Right lobe of liver (tissue), 6 donors: ENCODE measurements at regions not wholly inside any gene's neighbourhood (a gene's known extent, or its start where the extent isn't known, plus 50 kb on each side); places are given as distances from the start of the nearest gene placed in this dataset.
A peak's percentile ranks its signal among the peaks of the same experiment; 100 is the strongest.

Experiments
- ATAC-seq, 4 donors: fragments of 200-7000 bp; cut with Tn5 transposase; one replicate each; pipeline ENCODE4 v1.9.1; 2020; ENCODE audit warnings: mild to moderate bottlenecking in 4 of 4, moderate library complexity in 4 of 4
- DNase-seq, 3 donors: peaks; one replicate each; pipeline ENCODE4 v3.0.0-alpha.2; 2020
- H3K27ac ChIP-seq, 3 donors: fragments of 200-600 bp; one replicate each; pipeline ENCODE4 v1.8.0; 2022
- H3K27me3 ChIP-seq, 2 donors: fragments of 200-600 bp; one replicate each; pipeline ENCODE4 v1.8.0; 2022
- H3K36me3 ChIP-seq, 4 donors: fragments of 200-600 bp; sonication (generic) in 1 of 4; one replicate each; pipeline versions ENCODE4 v1.5.1 to v1.8.0; 2017 to 2022; ENCODE audit warnings: control low read depth in 1 of 4
- H3K4me1 ChIP-seq, 4 donors: fragments of 200-600 bp; sonication (generic) in 1 of 4; one replicate each; pipeline versions ENCODE4 v1.5.1 to v1.8.0; 2017 to 2022; ENCODE audit warnings: control low read depth in 1 of 4
- H3K4me3 ChIP-seq, 3 donors: fragments of 200-600 bp; one replicate each; pipeline ENCODE4 v1.8.0; 2022
- H3K9me3 ChIP-seq, 4 donors: fragments of 200-600 bp; sonication (generic) in 1 of 4; one replicate each; pipeline versions ENCODE4 v1.5.1 to v1.8.0; 2017 to 2022; ENCODE audit warnings: control low read depth in 1 of 4
- CTCF ChIP-seq, 4 donors: fragments of 200-600 bp in 3 of 4; fragments of 450-650 bp in 1 of 4; IDR thresholded peaks; one replicate each; pipeline versions ENCODE4 v1.5.1 to v1.8.0; 2016 to 2022; ENCODE audit warnings: antibody characterized with exemption in 4 of 4, mild to moderate bottlenecking in 2 of 4
- POLR2A ChIP-seq: fragments of 450-650 bp; IDR thresholded peaks from one replicate; pipeline ENCODE4 v1.6.1; 2017; ENCODE audit warnings: antibody characterized with exemption, mild to moderate bottlenecking
- WGBS: methylation state at CpG from one replicate; pipeline ENCODE4 v1.1.6; 2018; ENCODE audit warnings: low coverage, low lambda C conversion rate; ENCODE audit not compliant: insufficient coverage; ENCODE audit errors: missing lambda C conversion rate; 5-methylcytosine and 5-hydroxymethylcytosine counted together
- intact Hi-C, 2 donors: fragments of 100-400 bp; cut with DNase I; formaldehyde crosslinking; loops; one replicate each; pipeline versions ENCODE4 v1.11.2 to v1.14.1; 2022
- donor health status: DM: no; HTN: yes; CAD: no.
- donor health status: DM: no; HTN: no; CAD: no.
- donor health status: DM: no; HTN: no; CAD: no.
- donor health status: DM: no; HTN: yes; CAD: no.
- donor health status: DM: no; HTN: yes; CAD: no.

GRCh38 chr5:96288845-96289185 lies 144.2 kb downstream of the PCSK1 start:
- 20% methylated on average over 1 of the region's 1 CpG for WGBS
- H3K4me3 ChIP-seq, result no peak overlapping the region
- TF ChIP-seq CTCF (IDR thresholded peaks at IDR 0.05) (no peak), POLR2A (no peak)
- no peak for DNase-seq
- H3K4me1 ChIP-seq, result peaks cover 0 to 24% (median 3%) of the 10 kb centered on the region in 4 donors
- H3K9me3 ChIP-seq, result no peaks in the 10 kb centered on the region
- peak overlapping the region in 2 of 3 donors; percentile 45 to 56 for H3K27ac ChIP-seq
- intact Hi-C loops, result no loop called here
- no peaks in the 10 kb centered on the region for H3K36me3 ChIP-seq
- H3K27me3 ChIP-seq, result no peaks in the 10 kb centered on the region
- ATAC-seq, result peak in 2 of 4 donors; percentile 7 to 9

- ATAC-seq, result peak in 3 of 4 donors; percentile 14 to 24 (median 22)
- intact Hi-C loops, result no loop called here
- H3K9me3 ChIP-seq, result no peaks in the 10 kb centered on the region
- DNase-seq, result no peak
- H3K27ac ChIP-seq, result peak overlapping the region; percentile 32 to 56 (median 45)
- WGBS, result 16% methylated on average over 3 of the region's 3 CpGs
- H3K4me1 ChIP-seq, result peaks cover 0 to 20% (median under 1%) of the 10 kb centered on the region in 4 donors
- no peaks in the 10 kb centered on the region for H3K36me3 ChIP-seq
- no peaks in the 10 kb centered on the region for H3K27me3 ChIP-seq
- no peak overlapping the region for H3K4me3 ChIP-seq
- TF ChIP-seq POLR2A (no peak), CTCF (IDR thresholded peaks at IDR 0.05) (no peak)
These were observed 144.7 kb downstream of the PCSK1 start for GRCh38 chr5:96288166-96288844.

- no peak for TF ChIP-seq CTCF (IDR thresholded peaks at IDR 0.05)
- no peak for TF ChIP-seq POLR2A
- DNase-seq (no peak), ATAC-seq (no peak)
- intact Hi-C loops, result no loop called here
- Histone ChIP-seq H3K4me1 (peaks cover 0 to 20% (median 0%) of the 10 kb centered on the region in 4 donors), H3K36me3 (no peaks in the 10 kb centered on the region), H3K27ac (no peak overlapping the region), H3K4me3 (no peak overlapping the region), H3K27me3 (no peaks in the 10 kb centered on the region), H3K9me3 (no peaks in the 10 kb centered on the region)
- 97% methylated on average over 2 of the region's 2 CpGs for WGBS
These were observed 145.9 kb downstream of the PCSK1 start for GRCh38 chr5:96287136-96287535.

DNA sequence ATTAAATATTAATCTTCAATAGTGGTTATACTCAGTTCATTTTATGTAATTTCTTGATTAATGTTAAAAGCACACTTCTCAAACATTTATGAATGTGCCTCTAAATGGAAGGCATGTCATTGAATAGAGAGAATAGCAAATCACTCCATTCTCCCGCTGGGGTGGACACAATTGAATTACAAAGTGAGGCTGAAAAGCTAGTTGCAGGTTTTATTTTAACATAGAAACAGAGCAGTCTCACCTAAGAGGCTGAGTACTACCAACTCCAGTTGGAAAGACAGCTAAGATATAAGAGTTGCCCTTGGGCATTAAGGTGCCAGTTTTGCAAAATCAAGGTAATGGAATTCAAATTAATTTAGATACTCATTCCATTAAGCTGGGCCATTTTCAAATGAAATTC lies 147.2 kb downstream of the PCSK1 start:
- H3K9me3 ChIP-seq, result no peaks in the 10 kb centered on the region
- DNase-seq (no peak), ATAC-seq (no peak)
- TF ChIP-seq POLR2A (no peak), CTCF (IDR thresholded peaks at IDR 0.05) (no peak)
- WGBS, result 93% methylated on average over 1 of the region's 1 CpG
- no peak overlapping the region for H3K27ac ChIP-seq
- H3K36me3 ChIP-seq, result no peaks in the 10 kb centered on the region
- peaks cover 0 to 20% (median 0%) of the 10 kb centered on the region in 4 donors for H3K4me1 ChIP-seq
- H3K27me3 ChIP-seq, result no peaks in the 10 kb centered on the region
- no peak overlapping the region for H3K4me3 ChIP-seq
- intact Hi-C loops, result no loop called here
